PC-9 (cell line): ENCODE measurements at regions not wholly inside any gene's neighbourhood (a gene's known extent, or its start where the extent isn't known, plus 50 kb on each side); places are given as distances from the start of the nearest gene placed in this dataset.

Experiments used
- EZH2 ChIP-seq: fragments of 200-600 bp; sonication (generic); IDR thresholded peaks from 2 replicates; pipeline ENCODE4 v1.8.0; 2017; ENCODE audit warnings: antibody characterized with exemption, low read depth
- TF ChIP-seq, protein P1 (sequence below): fragments of 200-600 bp; sonication (generic); conservative IDR thresholded peaks from 2 replicates; pipeline ENCODE4 v1.6.1; 2017; ENCODE audit warnings: mixed run types, antibody characterized with exemption, mild to moderate bottlenecking, moderate library complexity

DNA sequence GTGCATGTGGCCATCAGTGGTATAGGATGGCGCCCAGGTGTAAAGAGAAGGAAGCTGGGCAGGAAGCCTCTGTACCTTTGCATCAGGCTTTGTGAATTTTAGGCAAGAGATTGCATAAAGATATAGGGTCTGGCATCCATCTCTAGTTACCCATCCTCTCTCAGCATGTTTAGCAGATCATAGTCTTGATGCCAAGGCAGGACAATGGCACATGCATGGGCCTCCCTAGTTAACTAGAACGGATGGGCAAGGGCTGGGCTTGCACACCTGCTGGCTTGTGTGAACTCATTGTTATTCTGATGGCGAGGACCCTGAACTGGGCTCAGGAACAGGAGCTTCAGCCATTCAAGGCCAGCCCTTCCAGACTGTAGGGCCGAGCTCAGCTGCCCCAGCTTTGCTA, 229.2 kb upstream of the NCAM1 start:
- TF ChIP-seq, protein P1, sequence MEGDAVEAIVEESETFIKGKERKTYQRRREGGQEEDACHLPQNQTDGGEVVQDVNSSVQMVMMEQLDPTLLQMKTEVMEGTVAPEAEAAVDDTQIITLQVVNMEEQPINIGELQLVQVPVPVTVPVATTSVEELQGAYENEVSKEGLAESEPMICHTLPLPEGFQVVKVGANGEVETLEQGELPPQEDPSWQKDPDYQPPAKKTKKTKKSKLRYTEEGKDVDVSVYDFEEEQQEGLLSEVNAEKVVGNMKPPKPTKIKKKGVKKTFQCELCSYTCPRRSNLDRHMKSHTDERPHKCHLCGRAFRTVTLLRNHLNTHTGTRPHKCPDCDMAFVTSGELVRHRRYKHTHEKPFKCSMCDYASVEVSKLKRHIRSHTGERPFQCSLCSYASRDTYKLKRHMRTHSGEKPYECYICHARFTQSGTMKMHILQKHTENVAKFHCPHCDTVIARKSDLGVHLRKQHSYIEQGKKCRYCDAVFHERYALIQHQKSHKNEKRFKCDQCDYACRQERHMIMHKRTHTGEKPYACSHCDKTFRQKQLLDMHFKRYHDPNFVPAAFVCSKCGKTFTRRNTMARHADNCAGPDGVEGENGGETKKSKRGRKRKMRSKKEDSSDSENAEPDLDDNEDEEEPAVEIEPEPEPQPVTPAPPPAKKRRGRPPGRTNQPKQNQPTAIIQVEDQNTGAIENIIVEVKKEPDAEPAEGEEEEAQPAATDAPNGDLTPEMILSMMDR, result no peak
- no peak for TF ChIP-seq EZH2
